GM12874 (cell line): ENCODE measurements at regions not wholly inside any gene's neighbourhood (a gene's known extent, or its start where the extent isn't known, plus 50 kb on each side); places are given as distances from the start of the nearest gene placed in this dataset.

ENCODE experiments used
- CTCF ChIP-seq: IDR thresholded peaks from 2 replicates; pipeline ENCODE4 v1.5.1; 2011; ENCODE audit warnings: low read depth, mild to moderate bottlenecking, control low read depth, low read length, moderate library complexity; ENCODE audit not compliant: insufficient read depth

GRCh38 chr6:44685213-44685612, 297.7 kb downstream of the CDC5L start:
- no peak for TF ChIP-seq CTCF

GRCh38 chr6:44696099-44696498, 308.6 kb downstream of the CDC5L start:
- no peak for TF ChIP-seq CTCF

GRCh38 chr6:44696686-44697085, 309.2 kb downstream of the CDC5L start:
- no peak for TF ChIP-seq CTCF

GRCh38 chr6:44697327-44697726, 309.8 kb downstream of the CDC5L start:
- TF ChIP-seq CTCF = no peak

- TF ChIP-seq CTCF = no peak
These were observed 311.1 kb downstream of the CDC5L start for GRCh38 chr6:44698602-44699001.

- no peak for TF ChIP-seq CTCF
These were observed 311.6 kb downstream of the CDC5L start for GRCh38 chr6:44699082-44699481.

GRCh38 chr6:44699851-44700250, 312.3 kb downstream of the CDC5L start:
- TF ChIP-seq CTCF = no peak

- TF ChIP-seq CTCF = no peak
These were observed 312.9 kb downstream of the CDC5L start for GRCh38 chr6:44700422-44700821.
